DOHH2 (cell line): ENCODE measurements at regions not wholly inside any gene's neighbourhood (a gene's known extent, or its start where the extent isn't known, plus 50 kb on each side); places are given as distances from the start of the nearest gene placed in this dataset.

Experiments
- EZH2phosphoT487 ChIP-seq: fragments of 200-600 bp; sonication (generic); IDR thresholded peaks from 2 replicates; pipeline ENCODE4 v1.6.1; 2017; ENCODE audit warnings: borderline replicate concordance, mild to moderate bottlenecking, antibody characterized with exemption, low read length, moderate library complexity, mixed read lengths
- TF ChIP-seq, protein P1 (sequence below): fragments of 200-600 bp; sonication (generic); IDR thresholded peaks from one replicate; pipeline ENCODE4 v1.5.1; 2014; ENCODE audit warnings: antibody characterized with exemption, mild to moderate bottlenecking, low read depth, low read length; ENCODE audit not compliant: poor library complexity, severe bottlenecking

DNA sequence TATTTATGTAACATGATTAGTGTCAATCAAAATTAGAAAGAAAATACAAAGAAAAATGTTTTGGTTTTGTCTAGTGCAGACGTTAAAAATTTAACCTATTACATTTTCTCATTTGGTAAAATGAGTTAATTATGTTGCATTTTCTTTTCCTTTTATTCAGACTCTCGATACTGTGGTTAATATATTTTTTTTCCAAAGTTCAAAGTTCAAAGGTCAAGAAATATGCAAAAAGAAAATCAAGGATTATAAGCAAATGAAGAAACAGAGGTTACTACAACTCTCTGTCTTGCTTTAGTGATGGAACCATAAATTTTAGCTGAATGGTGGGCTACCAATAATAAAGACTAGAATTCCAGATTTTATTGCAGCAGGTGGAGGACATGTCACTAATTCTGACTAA lies 133.3 kb upstream of the TFPI start:
- TF ChIP-seq, protein P1, sequence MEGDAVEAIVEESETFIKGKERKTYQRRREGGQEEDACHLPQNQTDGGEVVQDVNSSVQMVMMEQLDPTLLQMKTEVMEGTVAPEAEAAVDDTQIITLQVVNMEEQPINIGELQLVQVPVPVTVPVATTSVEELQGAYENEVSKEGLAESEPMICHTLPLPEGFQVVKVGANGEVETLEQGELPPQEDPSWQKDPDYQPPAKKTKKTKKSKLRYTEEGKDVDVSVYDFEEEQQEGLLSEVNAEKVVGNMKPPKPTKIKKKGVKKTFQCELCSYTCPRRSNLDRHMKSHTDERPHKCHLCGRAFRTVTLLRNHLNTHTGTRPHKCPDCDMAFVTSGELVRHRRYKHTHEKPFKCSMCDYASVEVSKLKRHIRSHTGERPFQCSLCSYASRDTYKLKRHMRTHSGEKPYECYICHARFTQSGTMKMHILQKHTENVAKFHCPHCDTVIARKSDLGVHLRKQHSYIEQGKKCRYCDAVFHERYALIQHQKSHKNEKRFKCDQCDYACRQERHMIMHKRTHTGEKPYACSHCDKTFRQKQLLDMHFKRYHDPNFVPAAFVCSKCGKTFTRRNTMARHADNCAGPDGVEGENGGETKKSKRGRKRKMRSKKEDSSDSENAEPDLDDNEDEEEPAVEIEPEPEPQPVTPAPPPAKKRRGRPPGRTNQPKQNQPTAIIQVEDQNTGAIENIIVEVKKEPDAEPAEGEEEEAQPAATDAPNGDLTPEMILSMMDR: no peak
- TF ChIP-seq EZH2phosphoT487: no peak
